Peyer's patch (tissue), 4 donors: ENCODE measurements at regions not wholly inside any gene's neighbourhood (a gene's known extent, or its start where the extent isn't known, plus 50 kb on each side); places are given as distances from the start of the nearest gene placed in this dataset.

Experiments
- DNase-seq, 3 donors: peaks; one replicate each; pipeline ENCODE4 v3.0.0-alpha.2; 2017 to 2019
- H3K27ac ChIP-seq, 4 donors: fragments of 200-600 bp; sonication (generic); one replicate each; pipeline ENCODE4 v1.5.1; 2016 to 2019
- H3K27me3 ChIP-seq, 2 donors: fragments of 200-600 bp; sonication (generic); one replicate each; pipeline ENCODE4 v1.5.1; 2019
- H3K36me3 ChIP-seq, 3 donors: fragments of 200-600 bp; sonication (generic); one replicate each; pipeline ENCODE4 v1.5.1; 2016 to 2019
- H3K4me1 ChIP-seq, 4 donors: fragments of 200-600 bp; sonication (generic); one replicate each; pipeline ENCODE4 v1.5.1; 2016 to 2019
- H3K4me3 ChIP-seq, 4 donors: fragments of 200-600 bp; sonication (generic); 1 replicate in 3 of 4; 2 replicates in 1 of 4; pipeline ENCODE4 v1.5.1; 2016 to 2019; ENCODE audit warnings: mild to moderate bottlenecking in 1 of 4
- H3K9me3 ChIP-seq, 4 donors: fragments of 200-600 bp; sonication (generic); one replicate each; pipeline ENCODE4 v1.5.1; 2016 to 2019; ENCODE audit warnings: mild to moderate bottlenecking in 1 of 4
- CTCF ChIP-seq, 6 experiments: fragments of 450-650 bp in 4 of 6; fragments of 200-600 bp in 2 of 6; sonication (generic) in 1 of 6; IDR thresholded peaks; one replicate each; pipeline ENCODE4 v1.5.1; 2017 to 2019; ENCODE audit warnings: antibody characterized with exemption in 6 of 6, mild to moderate bottlenecking in 3 of 6, moderate library complexity in 1 of 6
- POLR2A ChIP-seq, 2 donors: fragments of 450-650 bp; IDR thresholded peaks; one replicate each; pipeline ENCODE4 v1.5.1; 2017; ENCODE audit warnings: antibody characterized with exemption in 2 of 2, mild to moderate bottlenecking in 2 of 2, moderate library complexity in 2 of 2

- no peak for TF ChIP-seq POLR2A (IDR thresholded peaks at IDR 0.05)
- TF ChIP-seq CTCF (IDR thresholded peaks at IDR 0.05) = no peak
- no peaks in the 10 kb centered on the region for H3K36me3 ChIP-seq
- H3K4me3 ChIP-seq = no peak overlapping the region
- no peaks in the 10 kb centered on the region for H3K9me3 ChIP-seq
- H3K4me1 ChIP-seq = no peaks in the 10 kb centered on the region
- no peaks in the 10 kb centered on the region for H3K27me3 ChIP-seq
- H3K27ac ChIP-seq = no peak overlapping the region
- DNase-seq = no peak
Measured at GRCh38 chr5:99814321-99815063, 720.7 kb upstream of the FAM174A start.

DNA sequence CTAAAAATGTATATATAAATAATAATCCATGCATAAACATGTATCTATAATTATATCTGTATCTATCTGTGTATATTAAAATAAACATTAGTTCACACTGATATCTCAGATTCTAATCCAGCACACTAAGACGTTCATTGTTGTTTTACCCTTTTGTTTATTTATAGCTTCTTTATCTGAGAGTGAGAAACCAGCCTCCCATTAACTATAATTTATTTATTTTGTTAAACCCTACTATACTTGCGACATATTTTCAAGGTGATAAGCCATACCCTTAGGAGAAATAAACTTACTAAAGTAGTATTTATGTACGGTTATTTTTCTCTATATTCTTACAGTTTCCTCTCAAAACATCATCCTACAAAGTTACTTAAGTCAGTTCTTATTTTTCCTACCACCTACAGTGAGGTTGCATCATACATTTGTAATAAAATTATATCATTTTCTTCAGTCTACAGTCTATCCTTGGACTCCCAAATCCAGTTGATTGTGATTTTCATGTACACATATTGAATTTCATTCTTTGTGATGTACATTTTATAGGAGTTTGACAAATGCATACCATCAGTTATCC, 726.4 kb upstream of the FAM174A start:
- Histone ChIP-seq H3K4me3 (no peak overlapping the region), H3K36me3 (no peaks in the 10 kb centered on the region), H3K27ac (no peak overlapping the region), H3K27me3 (no peaks in the 10 kb centered on the region), H3K4me1 (no peaks in the 10 kb centered on the region), H3K9me3 (no peaks in the 10 kb centered on the region)
- no peak for TF ChIP-seq POLR2A (IDR thresholded peaks at IDR 0.05)
- TF ChIP-seq CTCF (IDR thresholded peaks at IDR 0.05) = no peak
- no peak for DNase-seq

GRCh38 chr5:99807346-99807745, 727.8 kb upstream of the FAM174A start:
- Histone ChIP-seq H3K4me3 (no peak overlapping the region), H3K27ac (no peak overlapping the region), H3K9me3 (no peaks in the 10 kb centered on the region), H3K27me3 (no peaks in the 10 kb centered on the region), H3K36me3 (no peaks in the 10 kb centered on the region), H3K4me1 (no peaks in the 10 kb centered on the region)
- no peak for DNase-seq
- TF ChIP-seq POLR2A (IDR thresholded peaks at IDR 0.05) (no peak), CTCF (IDR thresholded peaks at IDR 0.05) (no peak)

DNA sequence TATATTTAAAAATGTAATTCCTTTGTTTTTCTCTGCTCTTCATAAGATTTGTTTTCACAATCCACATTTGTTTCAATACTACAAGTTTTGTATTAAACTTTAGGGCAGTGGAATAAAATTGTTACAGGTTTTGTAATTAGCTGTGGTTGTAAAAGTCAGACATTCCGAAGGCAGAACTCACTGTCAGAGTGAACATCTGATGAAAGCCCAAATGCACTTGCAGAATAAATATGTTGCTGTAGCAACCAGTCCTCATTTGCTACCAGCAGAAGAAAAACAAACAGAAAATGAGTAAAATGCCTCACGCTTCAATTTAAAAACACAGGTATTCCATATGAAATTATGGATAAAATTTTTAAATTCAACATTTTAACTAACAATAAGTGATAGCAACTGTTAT, 740.1 kb upstream of the FAM174A start:
- H3K4me3 ChIP-seq = no peak overlapping the region
- H3K27ac ChIP-seq = no peak overlapping the region
- DNase-seq = no peak
- H3K9me3 ChIP-seq = no peaks in the 10 kb centered on the region
- no peaks in the 10 kb centered on the region for H3K36me3 ChIP-seq
- no peak for TF ChIP-seq POLR2A (IDR thresholded peaks at IDR 0.05)
- TF ChIP-seq CTCF (IDR thresholded peaks at IDR 0.05) = no peak
- no peaks in the 10 kb centered on the region for H3K27me3 ChIP-seq
- H3K4me1 ChIP-seq = no peaks in the 10 kb centered on the region

DNA sequence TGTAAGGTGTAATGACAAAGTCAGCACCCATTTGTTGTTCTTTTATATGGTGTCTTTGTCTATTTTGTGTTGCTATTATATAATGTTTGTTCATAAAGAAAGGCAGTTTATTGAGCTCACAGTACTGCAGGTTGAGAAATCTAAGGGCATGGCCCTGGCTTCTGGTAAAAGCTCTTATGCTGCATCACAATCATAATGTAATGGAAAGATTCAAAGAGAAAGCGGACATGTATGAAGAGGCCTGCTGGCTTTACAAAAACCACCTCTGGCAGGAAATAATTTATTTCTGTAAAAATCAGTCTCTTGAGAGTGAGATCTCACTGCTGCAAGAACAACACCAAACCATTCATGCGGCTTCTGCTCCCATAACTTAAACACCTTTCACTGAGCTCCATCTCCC, 746.7 kb upstream of the FAM174A start:
- Histone ChIP-seq H3K27ac (no peak overlapping the region), H3K9me3 (no peaks in the 10 kb centered on the region), H3K36me3 (no peaks in the 10 kb centered on the region), H3K4me1 (no peaks in the 10 kb centered on the region), H3K27me3 (no peaks in the 10 kb centered on the region), H3K4me3 (no peak overlapping the region)
- TF ChIP-seq CTCF (IDR thresholded peaks at IDR 0.05) (no peak), POLR2A (IDR thresholded peaks at IDR 0.05) (no peak)
- no peak for DNase-seq
